ENCODE measurements at regions not wholly inside any gene's neighbourhood (a gene's known extent, or its start where the extent isn't known, plus 50 kb on each side); places are given as distances from the start of the nearest gene placed in this dataset.
"Not testable (repeated sequence)": the region's sequence is repeated elsewhere in the genome, so short reads cannot be mapped to it uniquely, and the experiment has no call there.

DNA sequence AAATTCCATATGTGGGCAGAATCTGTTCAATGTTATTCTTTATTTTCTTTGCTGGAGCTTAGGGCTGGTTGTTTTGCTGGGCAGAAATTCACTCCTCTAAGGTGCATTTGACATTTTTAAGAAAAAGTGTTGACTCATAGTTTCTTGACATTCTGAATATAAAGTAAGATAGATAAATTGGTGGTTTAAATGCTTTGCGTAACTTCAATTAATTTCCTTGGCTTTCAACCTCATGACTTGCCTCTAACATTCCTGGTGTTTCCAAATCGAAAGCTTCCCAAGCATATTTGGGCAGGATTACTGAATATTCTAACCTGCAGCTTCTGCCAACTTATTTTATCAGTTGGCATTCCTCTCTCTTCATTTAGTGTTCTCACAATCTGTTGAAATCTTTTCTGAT, 718.7 kb upstream of the ADGRB3 start:
- WGBS, 2 donors = 52 to 54% methylated on average over 2 of the region's 2 CpGs

DNA sequence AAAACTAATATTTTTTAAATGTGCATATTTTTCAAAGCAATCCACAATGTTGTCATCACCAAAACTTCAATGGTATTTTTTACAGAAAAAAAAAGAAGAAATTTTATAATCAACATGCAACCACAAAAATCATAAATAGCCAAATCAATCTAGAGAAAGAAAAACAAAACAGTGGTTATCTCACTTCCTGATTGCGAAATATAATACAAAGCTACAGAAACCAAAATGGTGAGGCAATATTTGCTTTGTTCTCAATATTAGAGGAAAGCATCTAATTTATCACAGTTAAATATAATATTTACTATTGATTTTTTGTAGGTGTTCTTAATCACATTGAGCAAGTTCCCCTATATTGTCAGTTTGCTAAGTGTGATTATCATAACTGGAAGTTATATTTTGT, 720.7 kb upstream of the ADGRB3 start:
- TF ChIP-seq, protein P1, sequence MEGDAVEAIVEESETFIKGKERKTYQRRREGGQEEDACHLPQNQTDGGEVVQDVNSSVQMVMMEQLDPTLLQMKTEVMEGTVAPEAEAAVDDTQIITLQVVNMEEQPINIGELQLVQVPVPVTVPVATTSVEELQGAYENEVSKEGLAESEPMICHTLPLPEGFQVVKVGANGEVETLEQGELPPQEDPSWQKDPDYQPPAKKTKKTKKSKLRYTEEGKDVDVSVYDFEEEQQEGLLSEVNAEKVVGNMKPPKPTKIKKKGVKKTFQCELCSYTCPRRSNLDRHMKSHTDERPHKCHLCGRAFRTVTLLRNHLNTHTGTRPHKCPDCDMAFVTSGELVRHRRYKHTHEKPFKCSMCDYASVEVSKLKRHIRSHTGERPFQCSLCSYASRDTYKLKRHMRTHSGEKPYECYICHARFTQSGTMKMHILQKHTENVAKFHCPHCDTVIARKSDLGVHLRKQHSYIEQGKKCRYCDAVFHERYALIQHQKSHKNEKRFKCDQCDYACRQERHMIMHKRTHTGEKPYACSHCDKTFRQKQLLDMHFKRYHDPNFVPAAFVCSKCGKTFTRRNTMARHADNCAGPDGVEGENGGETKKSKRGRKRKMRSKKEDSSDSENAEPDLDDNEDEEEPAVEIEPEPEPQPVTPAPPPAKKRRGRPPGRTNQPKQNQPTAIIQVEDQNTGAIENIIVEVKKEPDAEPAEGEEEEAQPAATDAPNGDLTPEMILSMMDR (IDR thresholded peaks at IDR 0.05) = no peak

More for the DNA sequence above, 718.7 kb upstream of the ADGRB3 start:
- no peak for DNase-seq
- TF ChIP-seq, protein P1 (IDR thresholded peaks at IDR 0.05) = no peak
- no peak for FAIRE-seq
- no peak overlapping the region for H3K27ac ChIP-seq
- no peak for ATAC-seq
- H3K4me1 ChIP-seq = no peaks in the 10 kb centered on the region
- no peak overlapping the region for H3K4me3 ChIP-seq
- intact Hi-C loops (cut with DNase I) = no loop called here
- no peaks in the 10 kb centered on the region for H3K9me3 ChIP-seq
- H3K27me3 ChIP-seq = no peaks in the 10 kb centered on the region
- H3K36me3 ChIP-seq = no peaks in the 10 kb centered on the region

DNA sequence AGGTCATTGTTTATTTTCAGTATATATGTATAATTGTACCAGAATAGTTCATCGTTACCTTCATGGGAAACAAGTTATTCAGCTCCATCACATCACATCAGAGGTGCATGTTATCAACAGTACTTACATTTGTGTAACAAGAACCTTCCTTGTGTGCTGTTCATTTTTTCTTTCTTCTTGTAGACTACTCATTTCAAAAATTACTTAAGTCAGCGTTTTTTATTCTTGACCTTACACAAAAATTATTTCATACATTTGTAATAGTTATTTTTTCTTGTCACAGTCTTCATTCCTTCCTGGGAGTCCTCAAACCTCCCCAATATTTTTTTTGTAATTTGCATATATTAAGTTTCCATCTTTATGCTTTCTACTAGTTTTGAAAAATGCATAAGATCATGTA, 725.7 kb upstream of the ADGRB3 start:
- no peak for ATAC-seq
- DNase-seq = no peak
- WGBS, 2 donors = 56 to 60% methylated on average over 2 of the region's 2 CpGs

More for the DNA sequence above, 720.7 kb upstream of the ADGRB3 start:
- Histone ChIP-seq H3K36me3 (no peaks in the 10 kb centered on the region), H3K4me3 (no peak overlapping the region), H3K27me3 (no peaks in the 10 kb centered on the region), H3K4me1 (no peaks in the 10 kb centered on the region), H3K9me3 (no peaks in the 10 kb centered on the region), H3K27ac (no peak overlapping the region)
- no peak for ATAC-seq
- no peak for DNase-seq
- intact Hi-C loops (cut with DNase I) = no loop called here
- FAIRE-seq = no peak
- 2 to 40% methylated on average over 1 of the region's 1 CpG for WGBS, 2 donors

DNA sequence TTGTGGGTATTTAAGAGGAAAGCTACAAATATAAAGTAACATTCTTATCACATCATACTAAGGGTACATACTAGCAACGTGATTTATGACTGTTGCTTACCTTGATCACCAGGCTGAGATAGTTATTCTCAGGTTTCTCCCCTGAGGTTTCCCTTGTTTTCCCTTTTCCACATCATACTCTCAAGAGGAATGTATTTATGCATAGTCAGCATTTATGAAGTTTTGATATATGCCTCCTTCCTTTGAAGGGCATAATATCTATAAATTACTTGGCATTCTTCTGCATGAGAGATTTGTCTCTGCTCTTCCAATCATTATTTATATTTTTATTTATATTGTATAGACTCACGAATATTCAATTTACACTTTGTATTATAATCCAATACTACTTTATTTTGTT, 726.7 kb upstream of the ADGRB3 start:
- Histone ChIP-seq H3K4me3 (no peak overlapping the region), H3K27me3 (no peaks in the 10 kb centered on the region), H3K9me3 (no peaks in the 10 kb centered on the region), H3K27ac (no peak overlapping the region), H3K36me3 (no peaks in the 10 kb centered on the region), H3K4me1 (no peaks in the 10 kb centered on the region)
- TF ChIP-seq, protein P1 (IDR thresholded peaks at IDR 0.05) = no peak
- ATAC-seq = no peak
- DNase-seq = no peak
- FAIRE-seq = no peak
- intact Hi-C loops (cut with DNase I) = no loop called here
- 27 to 36% methylated on average over 2 of the region's 2 CpGs for WGBS, 2 donors

More for the DNA sequence above, 725.7 kb upstream of the ADGRB3 start:
- TF ChIP-seq, protein P1 (IDR thresholded peaks at IDR 0.05) = no peak
- no peak overlapping the region for H3K27ac ChIP-seq
- no peak for FAIRE-seq
- intact Hi-C loops (cut with DNase I) = no loop called here
- H3K36me3 ChIP-seq = no peaks in the 10 kb centered on the region
- H3K4me1 ChIP-seq = no peaks in the 10 kb centered on the region
- no peaks in the 10 kb centered on the region for H3K9me3 ChIP-seq
- no peaks in the 10 kb centered on the region for H3K27me3 ChIP-seq
- no peak overlapping the region for H3K4me3 ChIP-seq

DNA sequence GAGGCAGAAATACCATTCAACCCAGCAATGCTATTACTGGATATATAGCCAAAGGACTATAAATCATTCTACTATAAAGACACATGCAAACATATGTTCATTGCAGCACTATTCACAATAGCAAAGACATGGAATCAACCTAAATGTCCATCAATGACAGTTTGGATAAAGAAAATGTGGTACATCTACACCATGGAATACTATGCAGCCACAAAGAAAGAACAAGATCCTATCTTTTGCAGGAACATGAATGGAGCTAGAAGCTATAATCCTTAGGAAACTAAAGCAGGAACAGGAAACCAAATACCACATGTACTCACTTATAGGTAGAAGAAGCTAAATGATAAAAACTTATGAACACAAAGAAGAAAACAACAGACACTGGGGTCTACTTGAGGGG, 730.3 kb upstream of the ADGRB3 start:
- FAIRE-seq; H3K36me3 ChIP-seq; H3K27me3 ChIP-seq; H3K9me3 ChIP-seq; intact Hi-C loops (cut with DNase I); DNase-seq; ATAC-seq; H3K4me1 ChIP-seq; H3K4me3 ChIP-seq; H3K27ac ChIP-seq: not testable (repeated sequence)

DNA sequence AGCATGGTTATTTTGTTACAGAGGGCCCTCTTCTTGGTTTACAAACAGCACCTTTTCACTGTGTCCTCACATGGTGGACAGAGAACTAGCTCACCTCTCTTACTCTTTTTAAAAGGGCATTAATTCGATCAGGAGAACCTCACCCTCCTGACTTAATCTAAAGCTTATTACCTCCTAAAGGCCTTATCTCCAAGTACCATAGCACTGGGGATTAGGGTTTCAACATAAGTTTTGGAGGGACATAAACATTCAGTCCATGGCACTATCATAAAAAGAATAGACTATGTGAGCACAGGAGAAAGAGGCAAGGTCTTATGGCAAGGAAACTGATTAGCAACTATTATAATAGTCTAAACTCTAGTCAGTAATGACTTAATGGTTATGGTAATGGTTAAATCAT, 736.2 kb upstream of the ADGRB3 start:
- WGBS, 2 donors = 27 to 50% methylated on average over 1 of the region's 1 CpG
- Histone ChIP-seq H3K4me3 (no peak overlapping the region), H3K27me3 (no peaks in the 10 kb centered on the region), H3K4me1 (no peaks in the 10 kb centered on the region), H3K27ac (no peak overlapping the region), H3K9me3 (no peaks in the 10 kb centered on the region), H3K36me3 (no peaks in the 10 kb centered on the region)
- DNase-seq (no peak), FAIRE-seq (no peak), ATAC-seq (no peak)
- TF ChIP-seq, protein P1 (IDR thresholded peaks at IDR 0.05) = no peak
- intact Hi-C loops (cut with DNase I) = no loop called here

Data from pancreas (tissue), 10 donors.